HG03175 (cell line): ENCODE measurements at regions not wholly inside any gene's neighbourhood (a gene's known extent, or its start where the extent isn't known, plus 50 kb on each side); places are given as distances from the start of the nearest gene placed in this dataset.

ENCODE experiments used
- ATAC-seq: cut with Tn5 transposase; IDR thresholded peaks from one replicate; pipeline ENCODE4 v1.9.1; 2021; ENCODE audit warnings: mild to moderate bottlenecking, moderate library complexity; ENCODE audit not compliant: unreplicated experiment

GRCh38 chr17:79506150-79506870 is 104.5 kb downstream of the RBFOX3 start:
- no peak for ATAC-seq

GRCh38 chr17:79505199-79505598 is 105.7 kb downstream of the RBFOX3 start:
- ATAC-seq: no peak

- no peak for ATAC-seq
These were observed 106.7 kb downstream of the RBFOX3 start for GRCh38 chr17:79504181-79504605.

GRCh38 chr17:79503126-79503839 is 107.6 kb downstream of the RBFOX3 start:
- ATAC-seq: no peak

GRCh38 chr17:79501910-79502309 is 108.9 kb downstream of the RBFOX3 start:
- ATAC-seq: no peak

GRCh38 chr17:79500745-79501618 is 109.9 kb downstream of the RBFOX3 start:
- no peak for ATAC-seq

GRCh38 chr17:79498854-79499253 is 112.0 kb downstream of the RBFOX3 start:
- no peak for ATAC-seq

- ATAC-seq: no peak
These were observed 113.0 kb downstream of the RBFOX3 start for GRCh38 chr17:79497777-79498348.

- ATAC-seq: no peak
These were observed 114.3 kb downstream of the RBFOX3 start for GRCh38 chr17:79496422-79497005.

- no peak for ATAC-seq
These were observed 115.2 kb downstream of the RBFOX3 start for GRCh38 chr17:79495665-79496064.

- no peak for ATAC-seq
These were observed 119.8 kb downstream of the RBFOX3 start for GRCh38 chr17:79491006-79491405.

- no peak for ATAC-seq
These were observed 120.3 kb downstream of the RBFOX3 start for GRCh38 chr17:79490530-79490929.

- no peak for ATAC-seq
These were observed 123.7 kb downstream of the RBFOX3 start for GRCh38 chr17:79487149-79487548.

GRCh38 chr17:79485991-79486390 is 124.9 kb downstream of the RBFOX3 start:
- no peak for ATAC-seq

GRCh38 chr17:79485419-79485985 is 125.3 kb downstream of the RBFOX3 start:
- ATAC-seq: no peak

GRCh38 chr17:79484600-79485418 is 126.0 kb downstream of the RBFOX3 start:
- ATAC-seq: no peak

- ATAC-seq: no peak
These were observed 127.0 kb downstream of the RBFOX3 start for GRCh38 chr17:79483842-79484241.

- ATAC-seq: no peak
These were observed 127.9 kb downstream of the RBFOX3 start for GRCh38 chr17:79482727-79483521.

- no peak for ATAC-seq
These were observed 131.0 kb downstream of the RBFOX3 start for GRCh38 chr17:79479876-79480275.
